ENCODE measurements at regions not wholly inside any gene's neighbourhood (a gene's known extent, or its start where the extent isn't known, plus 50 kb on each side); places are given as distances from the start of the nearest gene placed in this dataset.

GRCh38 chr2:220192994-220193753 lies 565.7 kb downstream of the SLC4A3 start (continued):
- no peak for TF ChIP-seq DPF2 (IDR thresholded peaks at IDR 0.05)
- TF ChIP-seq ZNF561 (CRISPR knock-in tag; conservative IDR thresholded peaks at IDR 0.05): no peak

- no peak for ATAC-seq
- no peak overlapping the region for H3K4me3 ChIP-seq
- in situ Hi-C loops (cut with MboI) (no loop called here), intact Hi-C loops (cut with micrococcal nuclease) (no loop called here)
- H3K27me3 ChIP-seq (ENCODE audit: control insufficient read depth in 2 of 2, insufficient read depth in 2 of 2, low read length in 2 of 2): no peaks in the 10 kb centered on the region
- no peak overlapping the region for H3K27ac ChIP-seq (ENCODE audit: extremely low read depth, low read depth, low read length)
- WGBS (ENCODE audit: insufficient coverage, low coverage, missing lambda C conversion rate): 2% methylated on average over 10 of the region's 10 CpGs
- FAIRE-seq: no peak
- no peak overlapping the region for H3K9ac ChIP-seq (ENCODE audit: insufficient read depth in 1 of 2, low read depth in 2 of 2, low read length in 2 of 2)
- H3K9me3 ChIP-seq (replicated peaks; ENCODE audit: control insufficient read depth, insufficient read depth, low read depth, low read length): no peaks in the 10 kb centered on the region
- TF ChIP-seq HNRNPLL (IDR thresholded peaks at IDR 0.05; ENCODE audit: low read depth, low read length, poor library complexity, severe bottlenecking): no peak
- TF ChIP-seq ZNF511 (CRISPR knock-in tag; IDR thresholded peaks at IDR 0.05): no peak
- TF ChIP-seq ZNF668 (CRISPR knock-in tag; IDR thresholded peaks at IDR 0.05): no peak
- no peak for TF ChIP-seq SUPT5H (IDR thresholded peaks at IDR 0.05)
- TF ChIP-seq USF2 (CRISPR knock-in tag; IDR thresholded peaks at IDR 0.05): no peak
- TF ChIP-seq NUFIP1 (IDR thresholded peaks at IDR 0.05; ENCODE audit: partially characterized antibody): no peak
- TF ChIP-seq RNF2 (IDR thresholded peaks at IDR 0.05): no peak
- TF ChIP-seq ZNF24 (IDR thresholded peaks at IDR 0.05): no peak
- TF ChIP-seq PATZ1 (CRISPR knock-in tag; IDR thresholded peaks at IDR 0.05; ENCODE audit: borderline replicate concordance): no peak
- no peak for TF ChIP-seq ZNF12 (CRISPR knock-in tag; IDR thresholded peaks at IDR 0.05)
- TF ChIP-seq ERF (CRISPR knock-in tag; IDR thresholded peaks at IDR 0.05): no peak
- H2AFZ ChIP-seq (ENCODE audit: low read depth, low read length): no peak overlapping the region
- H4K20me1 ChIP-seq (replicated peaks; ENCODE audit: control insufficient read depth, insufficient read depth, low read length): no peaks in the 10 kb centered on the region
- DNase-seq (ENCODE audit: extremely low read depth in 1 of 4, low spot score in 3 of 4): no peak
- no peak overlapping the region for H3K4me2 ChIP-seq (ENCODE audit: insufficient read depth, low read length)
- ChIA-PET CTCF (ENCODE audit: low intra/inter-chr PET ratio) (no interaction called here), POLR2A (no interaction called here)
- H3K36me3 ChIP-seq (ENCODE audit: control insufficient read depth, insufficient read depth, low read length): no peaks in the 10 kb centered on the region
- H3K79me2 ChIP-seq (ENCODE audit: control insufficient read depth, insufficient read depth, low read length): no peaks in the 10 kb centered on the region
- no peaks in the 10 kb centered on the region for H3K9me1 ChIP-seq (ENCODE audit: control insufficient read depth, insufficient read depth, low read length)
- no TSS peak for BruUV-seq (replicated peaks)
- H3K4me1 ChIP-seq (replicated peaks in 1 of 2; ENCODE audit: control insufficient read depth in 2 of 2, insufficient read depth in 2 of 2, low read length in 2 of 2): no peaks in the 10 kb centered on the region
Measured at GRCh38 chr2:220194630-220195584, 567.5 kb downstream of the SLC4A3 start.

Measured in K562 (cell line).